ENCODE measurements at regions not wholly inside any gene's neighbourhood (a gene's known extent, or its start where the extent isn't known, plus 50 kb on each side); places are given as distances from the start of the nearest gene placed in this dataset.
"Not testable (repeated sequence)": the region's sequence is repeated elsewhere in the genome, so short reads cannot be mapped to it uniquely, and the experiment has no call there.

- Histone ChIP-seq H3K27ac (ENCODE audit: low read length) (no peak overlapping the region), H3K4me1 (ENCODE audit: control insufficient read depth, insufficient read depth, low read length) (no peaks in the 10 kb centered on the region), H3K9me3 (ENCODE audit: control insufficient read depth, low read length) (no peaks in the 10 kb centered on the region), H3K4me3 (ENCODE audit: low read length) (no peak overlapping the region), H3K27me3 (ENCODE audit: control insufficient read depth, insufficient read depth) (no peaks in the 10 kb centered on the region)
- no peak for ATAC-seq
- WGBS: 88% methylated on average over 3 of the region's 3 CpGs
- intact Hi-C loops (cut with DNase I): loop anchor here in 3 of 4 donors (10.0 kb wide), 1 partner anchor 468 kb away; no protein-coding TSS in a partner anchor
- DNase-seq: no peak
Observed at GRCh38 chr3:82132210-82133069, 371.0 kb upstream of the GBE1 start.

- H3K27me3 ChIP-seq (ENCODE audit: control insufficient read depth, insufficient read depth): no peaks in the 10 kb centered on the region
- no peak for ATAC-seq
- intact Hi-C loops (cut with DNase I): loop anchor here in 3 of 4 donors (10.0 kb wide), 1 partner anchor 465 kb away; no protein-coding TSS in a partner anchor
- H3K27ac ChIP-seq (ENCODE audit: low read length): no peak overlapping the region
- H3K4me1 ChIP-seq (ENCODE audit: control insufficient read depth, insufficient read depth, low read length): no peaks in the 10 kb centered on the region
- no peaks in the 10 kb centered on the region for H3K9me3 ChIP-seq (ENCODE audit: control insufficient read depth, low read length)
- no peak overlapping the region for H3K4me3 ChIP-seq (ENCODE audit: low read length)
- DNase-seq: no peak
- 72% methylated on average over 4 of the region's 4 CpGs for WGBS
Observed at GRCh38 chr3:82130046-82130445, 368.6 kb upstream of the GBE1 start.

GRCh38 chr3:82129221-82129801 lies 367.9 kb upstream of the GBE1 start:
- no peak for ATAC-seq
- Histone ChIP-seq H3K4me1 (ENCODE audit: control insufficient read depth, insufficient read depth, low read length) (no peaks in the 10 kb centered on the region), H3K4me3 (ENCODE audit: low read length) (no peak overlapping the region), H3K27ac (ENCODE audit: low read length) (no peak overlapping the region), H3K27me3 (ENCODE audit: control insufficient read depth, insufficient read depth) (no peaks in the 10 kb centered on the region), H3K9me3 (ENCODE audit: control insufficient read depth, low read length) (no peaks in the 10 kb centered on the region)
- no peak for DNase-seq
- WGBS: 85% methylated on average over 2 of the region's 2 CpGs
- intact Hi-C loops (cut with DNase I): no loop called here

GRCh38 chr3:82128271-82128670 lies 366.8 kb upstream of the GBE1 start:
- H3K9me3 ChIP-seq (ENCODE audit: control insufficient read depth, low read length): no peaks in the 10 kb centered on the region
- no peak overlapping the region for H3K27ac ChIP-seq (ENCODE audit: low read length)
- no peaks in the 10 kb centered on the region for H3K4me1 ChIP-seq (ENCODE audit: control insufficient read depth, insufficient read depth, low read length)
- intact Hi-C loops (cut with DNase I): no loop called here
- 83% methylated on average over 4 of the region's 4 CpGs for WGBS
- no peak overlapping the region for H3K4me3 ChIP-seq (ENCODE audit: low read length)
- DNase-seq: no peak
- H3K27me3 ChIP-seq (ENCODE audit: control insufficient read depth, insufficient read depth): no peaks in the 10 kb centered on the region
- no peak for ATAC-seq

- intact Hi-C loops (cut with DNase I): no loop called here
- WGBS: 78% methylated on average over 7 of the region's 7 CpGs
- Histone ChIP-seq H3K4me1 (ENCODE audit: control insufficient read depth, insufficient read depth, low read length) (no peaks in the 10 kb centered on the region), H3K27me3 (ENCODE audit: control insufficient read depth, insufficient read depth) (no peaks in the 10 kb centered on the region), H3K9me3 (ENCODE audit: control insufficient read depth, low read length) (no peaks in the 10 kb centered on the region), H3K27ac (ENCODE audit: low read length) (no peak overlapping the region), H3K4me3 (ENCODE audit: low read length) (no peak overlapping the region)
- no peak for DNase-seq
- no peak for ATAC-seq
Observed at GRCh38 chr3:82122554-82123345, 361.3 kb upstream of the GBE1 start.

- intact Hi-C loops (cut with DNase I): no loop called here
- WGBS: 78% methylated on average over 6 of the region's 6 CpGs
- no peaks in the 10 kb centered on the region for H3K27me3 ChIP-seq (ENCODE audit: control insufficient read depth, insufficient read depth)
Observed at GRCh38 chr3:82114589-82114988, 353.1 kb upstream of the GBE1 start.

GRCh38 chr3:82110721-82111120 lies 349.3 kb upstream of the GBE1 start:
- H3K4me1 ChIP-seq (ENCODE audit: control insufficient read depth, insufficient read depth, low read length); H3K4me3 ChIP-seq (ENCODE audit: low read length); DNase-seq; H3K9me3 ChIP-seq (ENCODE audit: control insufficient read depth, low read length); H3K27me3 ChIP-seq (ENCODE audit: control insufficient read depth, insufficient read depth); H3K27ac ChIP-seq (ENCODE audit: low read length); ATAC-seq; intact Hi-C loops (cut with DNase I): not testable (repeated sequence)
- WGBS: 96% methylated on average over 14 of the region's 14 CpGs

More at GRCh38 chr3:82114589-82114988, 353.1 kb upstream of the GBE1 start:
- no peak for DNase-seq
- H3K27ac ChIP-seq (ENCODE audit: low read length): no peak overlapping the region
- ATAC-seq: no peak
- H3K4me1 ChIP-seq (ENCODE audit: control insufficient read depth, insufficient read depth, low read length): no peaks in the 10 kb centered on the region
- H3K9me3 ChIP-seq (ENCODE audit: control insufficient read depth, low read length): no peaks in the 10 kb centered on the region
- no peak overlapping the region for H3K4me3 ChIP-seq (ENCODE audit: low read length)

GRCh38 chr3:82103241-82103640 lies 341.8 kb upstream of the GBE1 start:
- 90% methylated on average over 1 of the region's 1 CpG for WGBS
- no peak overlapping the region for H3K4me3 ChIP-seq (ENCODE audit: low read length)
- no peaks in the 10 kb centered on the region for H3K27me3 ChIP-seq (ENCODE audit: control insufficient read depth, insufficient read depth)
- ATAC-seq (no peak), DNase-seq (no peak)
- no peaks in the 10 kb centered on the region for H3K9me3 ChIP-seq (ENCODE audit: control insufficient read depth, low read length)
- no peak overlapping the region for H3K27ac ChIP-seq (ENCODE audit: low read length)
- intact Hi-C loops (cut with DNase I): no loop called here
- H3K4me1 ChIP-seq (ENCODE audit: control insufficient read depth, insufficient read depth, low read length): no peaks in the 10 kb centered on the region

GRCh38 chr3:82100378-82100777 lies 338.9 kb upstream of the GBE1 start:
- no peak for ATAC-seq
- no peaks in the 10 kb centered on the region for H3K27me3 ChIP-seq (ENCODE audit: control insufficient read depth, insufficient read depth)
- no peak overlapping the region for H3K27ac ChIP-seq (ENCODE audit: low read length)
- intact Hi-C loops (cut with DNase I): no loop called here
- H3K4me3 ChIP-seq (ENCODE audit: low read length): no peak overlapping the region
- no peaks in the 10 kb centered on the region for H3K9me3 ChIP-seq (ENCODE audit: control insufficient read depth, low read length)
- DNase-seq: peak in 1 of 3 donors; percentile 30
- H3K4me1 ChIP-seq (ENCODE audit: control insufficient read depth, insufficient read depth, low read length): no peaks in the 10 kb centered on the region
- 39% methylated on average over 3 of the region's 3 CpGs for WGBS

- no peaks in the 10 kb centered on the region for H3K4me1 ChIP-seq (ENCODE audit: control insufficient read depth, insufficient read depth, low read length)
- ATAC-seq: no peak
- no peak overlapping the region for H3K27ac ChIP-seq (ENCODE audit: low read length)
- H3K9me3 ChIP-seq (ENCODE audit: control insufficient read depth, low read length): no peaks in the 10 kb centered on the region
- H3K27me3 ChIP-seq (ENCODE audit: control insufficient read depth, insufficient read depth): no peaks in the 10 kb centered on the region
- H3K4me3 ChIP-seq (ENCODE audit: low read length): no peak overlapping the region
- no peak for DNase-seq
- intact Hi-C loops (cut with DNase I): no loop called here
- 72% methylated on average over 3 of the region's 3 CpGs for WGBS
Observed at GRCh38 chr3:82093641-82094040, 332.2 kb upstream of the GBE1 start.

- no peak for ATAC-seq
- WGBS: 64% methylated on average over 3 of the region's 3 CpGs
- no peak for DNase-seq
Observed at GRCh38 chr3:82088749-82089148, 327.3 kb upstream of the GBE1 start.

More at GRCh38 chr3:82088749-82089148, 327.3 kb upstream of the GBE1 start:
- intact Hi-C loops (cut with DNase I): no loop called here
- no peak overlapping the region for H3K4me3 ChIP-seq (ENCODE audit: low read length)
- no peaks in the 10 kb centered on the region for H3K4me1 ChIP-seq (ENCODE audit: control insufficient read depth, insufficient read depth, low read length)
- H3K9me3 ChIP-seq (ENCODE audit: control insufficient read depth, low read length): no peaks in the 10 kb centered on the region
- no peak overlapping the region for H3K27ac ChIP-seq (ENCODE audit: low read length)
- no peaks in the 10 kb centered on the region for H3K27me3 ChIP-seq (ENCODE audit: control insufficient read depth, insufficient read depth)

Measured in right cardiac atrium (tissue), 5 donors.